Epithelial cell of proximal tubule (primary cell): ENCODE measurements at regions not wholly inside any gene's neighbourhood (a gene's known extent, or its start where the extent isn't known, plus 50 kb on each side); places are given as distances from the start of the nearest gene placed in this dataset.

Experiments
- DNase-seq: peaks from one replicate; pipeline ENCODE4 v3.0.0-alpha.2; 2011; ENCODE audit warnings: low read depth
- H3K4me3 ChIP-seq: 2 replicates; pipeline ENCODE4 v1.5.1; 2011; ENCODE audit warnings: low read depth, mild to moderate bottlenecking, low read length
- CTCF ChIP-seq: conservative IDR thresholded peaks from 2 replicates; pipeline ENCODE4 v1.5.1; 2012; ENCODE audit warnings: low read depth, mild to moderate bottlenecking, low read length

GRCh38 chr6:94414041-94414440 lies 994.7 kb upstream of the EPHA7 start:
- no peak for TF ChIP-seq CTCF
- no peak for DNase-seq
- no peak overlapping the region for H3K4me3 ChIP-seq

GRCh38 chr6:94401311-94401710 lies 982.0 kb upstream of the EPHA7 start:
- TF ChIP-seq CTCF: no peak
- no peak for DNase-seq
- no peak overlapping the region for H3K4me3 ChIP-seq

GRCh38 chr6:94394822-94395221 lies 975.5 kb upstream of the EPHA7 start:
- no peak overlapping the region for H3K4me3 ChIP-seq
- no peak for TF ChIP-seq CTCF
- DNase-seq: no peak

DNA sequence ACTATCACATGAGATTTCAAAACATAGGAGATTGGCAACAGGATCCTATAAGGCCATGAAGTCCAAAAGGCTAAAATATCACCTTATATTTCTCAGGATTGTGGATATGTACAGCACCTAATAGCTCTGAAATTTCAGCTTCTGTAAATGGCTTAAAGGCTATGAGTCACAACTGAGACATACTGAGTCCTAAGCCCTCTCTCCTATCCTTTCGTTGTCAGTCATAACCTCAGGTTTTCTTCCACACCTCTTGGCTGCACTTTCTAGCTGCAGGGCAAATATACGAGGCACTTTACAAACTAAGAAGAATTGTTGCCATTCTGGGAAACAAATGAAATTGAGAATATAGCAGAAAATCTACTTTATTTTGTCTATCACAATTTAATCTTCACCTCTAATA lies 969.9 kb upstream of the EPHA7 start:
- DNase-seq: no peak
- H3K4me3 ChIP-seq: no peak overlapping the region
- TF ChIP-seq CTCF: no peak

DNA sequence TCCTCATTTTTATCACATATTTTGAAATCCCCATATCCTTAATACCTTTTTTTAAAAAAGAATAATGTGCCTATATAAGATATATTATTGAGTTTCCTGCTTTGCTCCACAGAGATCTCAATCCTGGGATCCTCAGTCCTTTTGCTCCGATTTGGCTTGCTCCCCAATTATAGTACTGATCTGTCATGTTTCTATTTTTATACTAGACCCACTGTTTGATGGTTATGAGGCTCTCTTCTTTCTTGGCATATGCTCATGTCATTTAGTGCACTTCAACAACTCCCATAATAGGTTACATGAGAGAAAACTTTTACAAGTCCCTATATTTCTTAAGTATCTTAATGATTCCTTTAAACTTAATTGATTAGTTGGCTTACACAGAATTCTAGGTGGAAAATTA lies 958.5 kb upstream of the EPHA7 start:
- DNase-seq: no peak
- no peak overlapping the region for H3K4me3 ChIP-seq

DNA sequence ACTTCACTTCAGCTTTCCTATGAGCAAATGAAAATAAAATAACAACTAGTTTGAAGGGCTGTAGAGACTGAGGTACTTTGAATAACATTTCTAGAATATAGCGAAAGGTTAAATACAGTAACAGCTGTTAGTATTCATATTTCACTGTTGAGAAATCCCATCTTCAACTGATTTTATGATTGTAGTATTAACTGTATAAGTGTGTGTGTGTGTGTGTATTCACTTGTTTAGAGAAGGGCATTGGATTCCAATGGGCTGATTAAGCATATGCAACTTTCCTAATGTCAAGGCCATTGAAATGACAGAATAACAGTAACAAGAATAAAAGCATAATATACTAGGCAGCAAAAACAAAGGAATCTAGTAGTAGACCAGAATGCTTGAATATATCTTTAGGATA lies 957.5 kb upstream of the EPHA7 start:
- H3K4me3 ChIP-seq: no peak overlapping the region
- no peak for TF ChIP-seq CTCF
- no peak for DNase-seq

More for the DNA sequence above, 958.5 kb upstream of the EPHA7 start:
- TF ChIP-seq CTCF: no peak

DNA sequence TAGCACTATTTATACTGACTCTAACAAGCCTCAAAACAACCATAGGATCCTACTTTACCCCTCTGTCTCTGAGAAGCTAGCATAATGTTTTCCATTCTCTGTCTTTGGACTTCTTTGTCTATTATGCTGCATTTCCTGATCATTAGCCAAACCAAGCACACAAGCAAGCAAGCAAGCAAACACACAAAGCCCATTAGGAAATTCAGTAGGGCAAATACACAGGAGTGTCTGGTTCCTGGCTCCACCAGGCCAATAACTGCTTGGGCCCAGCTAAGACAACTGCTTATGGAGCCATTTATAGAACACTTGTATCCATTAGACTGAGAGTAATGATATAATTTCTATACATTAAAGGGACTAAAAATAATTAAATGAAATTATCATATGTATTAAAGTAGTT lies 952.9 kb upstream of the EPHA7 start:
- no peak for DNase-seq
- TF ChIP-seq CTCF: no peak

More for the DNA sequence above, 952.9 kb upstream of the EPHA7 start:
- H3K4me3 ChIP-seq: no peak overlapping the region
